GM12878 (cell line): ENCODE measurements at regions not wholly inside any gene's neighbourhood (a gene's known extent, or its start where the extent isn't known, plus 50 kb on each side); places are given as distances from the start of the nearest gene placed in this dataset.

ENCODE experiments used
- ATAC-seq: fragments of 200-7000 bp; cut with Tn5 transposase; 3 replicates; pipeline ENCODE4 v1.9.1; 2020; ENCODE audit warnings: mild to moderate bottlenecking, moderate library complexity
- BruUV-seq: library from RNA; stranded (reverse); fragments of 400-500 nt; replicated peaks from 2 replicates; lab custom pipeline; 2021; lab: Mats Ljungman, UMichigan
- CTCF ChIA-PET: fragments of 300-600 bp; sonication (Branson Sonifier 250); formaldehyde crosslinking; extraction: SDS; loops from one replicate; lab custom pipeline; 2021; ENCODE audit warnings: inconsistent platforms; lab: Yijun Ruan, JAX
- POLR2A ChIA-PET: fragments of 350-600 bp; formaldehyde crosslinking; extraction: SDS; loops from one replicate; lab custom pipeline; 2021; ENCODE audit warnings: inconsistent platforms; lab: Charles Lee
- RAD21 ChIA-PET: fragments of 300-600 bp; sonication (Branson Sonifier 250); formaldehyde crosslinking; loops from one replicate; lab custom pipeline; 2023; ENCODE audit warnings: antibody characterized with exemption; ENCODE audit not compliant: unreplicated experiment; lab: Charles Lee
- SMC1A ChIA-PET: fragments of 300-600 bp; sonication (Branson Sonifier 250); formaldehyde crosslinking; loops from one replicate; lab custom pipeline; 2023; ENCODE audit not compliant: unreplicated experiment, uncharacterized antibody; lab: Charles Lee
- DNase-seq: peaks from one replicate; pipeline ENCODE4 v3.0.0-alpha.2; 2011; ENCODE audit warnings: low read depth, low spot score
- FAIRE-seq: peaks from 3 replicates; lab custom pipeline; 2011; peaks lifted over from hg19 to GRCh38; lab: Jason Lieb, UNC
- H2AFZ ChIP-seq: 2 replicates; pipeline ENCODE4 v1.6.0; 2011; ENCODE audit warnings: low read depth, low read length, control low read depth; ENCODE audit not compliant: control insufficient read depth
- H3K27ac ChIP-seq: 2 replicates; pipeline ENCODE4 v1.5.1; 2011; ENCODE audit warnings: control low read depth; ENCODE audit not compliant: control insufficient read depth, insufficient read depth
- H3K27me3 ChIP-seq, 2 experiments: replicated peaks in 1 of 2; 2 replicates each; pipeline versions ENCODE4 v1.6.0 to v1.6.1; 2011; ENCODE audit warnings: low read length in 1 of 2; ENCODE audit not compliant: control insufficient read depth in 2 of 2, insufficient read depth in 2 of 2
- H3K36me3 ChIP-seq, 2 experiments: 2 replicates each; pipeline ENCODE4 v1.5.1; 2011; ENCODE audit warnings: low read length in 1 of 2; ENCODE audit not compliant: control insufficient read depth in 2 of 2, insufficient read depth in 2 of 2
- H3K4me1 ChIP-seq: 2 replicates; pipeline ENCODE4 v1.6.1; 2011; ENCODE audit warnings: mild to moderate bottlenecking, low read length, moderate library complexity, mixed read lengths; ENCODE audit not compliant: control insufficient read depth, insufficient read depth
- H3K4me2 ChIP-seq: 2 replicates; pipeline ENCODE4 v1.6.0; 2011; ENCODE audit warnings: control low read depth; ENCODE audit not compliant: control insufficient read depth, insufficient read depth
- H3K4me3 ChIP-seq: fragments of 200-600 bp; sonication (generic); 2 replicates; pipeline ENCODE4 v1.5.1; 2016
- H3K79me2 ChIP-seq: 2 replicates; pipeline ENCODE4 v1.6.0; 2011; ENCODE audit warnings: low read length; ENCODE audit not compliant: control insufficient read depth, insufficient read depth
- H3K9ac ChIP-seq: 2 replicates; pipeline ENCODE4 v1.8.0; 2011; ENCODE audit warnings: low read length, control low read depth, mixed read lengths; ENCODE audit not compliant: control insufficient read depth, insufficient read depth
- H3K9me3 ChIP-seq: replicated peaks from 3 replicates; pipeline ENCODE4 v1.5.1; 2011; ENCODE audit warnings: mild to moderate bottlenecking, low read length; ENCODE audit not compliant: control insufficient read depth, insufficient read depth
- H4K20me1 ChIP-seq: 2 replicates; pipeline ENCODE4 v1.6.0; 2011; ENCODE audit not compliant: control insufficient read depth, insufficient read depth
- BACH1 ChIP-seq: fragments of 450-650 bp; IDR thresholded peaks from 2 replicates; pipeline ENCODE4 v1.6.1; 2017; ENCODE audit warnings: mild to moderate bottlenecking, borderline replicate concordance
- BCL3 ChIP-seq: IDR thresholded peaks from 2 replicates; pipeline ENCODE4 v1.6.1; 2011; ENCODE audit warnings: borderline replicate concordance, low read depth, mild to moderate bottlenecking, moderate library complexity, low read length; ENCODE audit not compliant: insufficient read depth, poor library complexity, severe bottlenecking
- E2F4 ChIP-seq: IDR thresholded peaks from 2 replicates; pipeline ENCODE4 v1.6.1; 2012; ENCODE audit warnings: low read depth, low read length, improper control_type of control experiment
- PRDM15 ChIP-seq: fragments of 450-650 bp; formaldehyde crosslinking; IDR thresholded peaks from 2 replicates; pipeline ENCODE4 v1.4.0; 2020; ENCODE audit warnings: mild to moderate bottlenecking, moderate library complexity
- RELA ChIP-seq: fragments of 450-650 bp; IDR thresholded peaks from 2 replicates; pipeline ENCODE4 v1.8.0; 2014; ENCODE audit warnings: borderline replicate concordance; ENCODE audit not compliant: partially characterized antibody
- SP1 ChIP-seq: IDR thresholded peaks from one replicate; pipeline ENCODE4 v1.6.1; 2011; ENCODE audit warnings: low read depth, low read length
- TBL1XR1 ChIP-seq: IDR thresholded peaks from 2 replicates; pipeline ENCODE4 v1.6.1; 2012; ENCODE audit warnings: low read depth, low read length, improper control_type of control experiment
- ZZZ3 ChIP-seq: IDR thresholded peaks from 2 replicates; pipeline ENCODE4 v1.6.1; 2011; ENCODE audit warnings: low read depth; ENCODE audit not compliant: control insufficient read depth, insufficient read length
- WGBS: methylation state at CpG from one replicate; pipeline ENCODE4 v1.1.6; 2016; ENCODE audit warnings: low lambda C conversion rate; ENCODE audit not compliant: insufficient replicate concordance, insufficient coverage; ENCODE audit errors: missing lambda C conversion rate; 5-methylcytosine and 5-hydroxymethylcytosine counted together
- in situ Hi-C: fragments of 300-500 bp; cut with MboI; formaldehyde crosslinking; loops from 9 replicates; pipeline ENCODE4 v1.14.3; 2018; ENCODE audit warnings: mixed read lengths
- intact Hi-C: fragments of 100-400 bp; cut with micrococcal nuclease; formaldehyde crosslinking; loops from one replicate; pipeline ENCODE4 v1.14.2; 2022; ENCODE audit not compliant: unreplicated experiment

DNA sequence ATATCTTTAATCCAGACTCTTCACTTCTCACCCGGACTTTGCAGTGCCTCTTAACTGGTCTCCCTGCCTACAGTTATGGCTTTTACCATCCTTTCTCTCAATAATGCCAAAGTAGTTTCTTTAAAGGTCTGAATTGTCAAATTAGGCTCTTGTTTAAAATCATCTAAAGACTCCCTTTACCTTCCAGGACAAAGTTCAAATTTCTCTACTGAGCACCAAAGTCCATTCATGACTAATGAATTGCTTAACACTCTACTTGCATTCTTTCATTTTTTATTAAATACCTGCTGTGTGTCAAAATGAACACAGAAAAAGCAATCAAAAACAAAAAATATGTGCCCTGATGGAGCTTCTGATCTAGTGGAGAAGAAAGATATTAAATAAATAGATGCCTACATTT is 472.4 kb upstream of the UBE2E2 start:
- in situ Hi-C loops = no loop called here
- TF ChIP-seq PRDM15 (CRISPR knock-in tag) (no peak), ZZZ3 (no peak), E2F4 (no peak), TBL1XR1 (no peak), SP1 (no peak), BCL3 (no peak), RELA (no peak), BACH1 (no peak)
- ChIA-PET SMC1A (no interaction called here), CTCF (no interaction called here), RAD21 (no interaction called here), POLR2A (no interaction called here)
- 0% methylated on average over 1 of the region's 1 CpG for WGBS
- no peaks in the 10 kb centered on the region for H4K20me1 ChIP-seq
- H3K4me3 ChIP-seq = no peak overlapping the region
- no peaks in the 10 kb centered on the region for H3K9me3 ChIP-seq
- ATAC-seq = no peak
- no peak overlapping the region for H3K4me2 ChIP-seq
- FAIRE-seq = no peak
- H3K36me3 ChIP-seq = no peaks in the 10 kb centered on the region
- H2AFZ ChIP-seq = no peak overlapping the region
- H3K27me3 ChIP-seq = no peaks in the 10 kb centered on the region
- intact Hi-C loops = loop anchor here (5.0 kb wide), 1 partner anchor 232 kb away; no protein-coding TSS in a partner anchor
- DNase-seq = no peak
- BruUV-seq = no TSS peak
- H3K79me2 ChIP-seq = no peaks in the 10 kb centered on the region
- H3K4me1 ChIP-seq = no peaks in the 10 kb centered on the region
- no peak overlapping the region for H3K27ac ChIP-seq
- H3K9ac ChIP-seq = no peak overlapping the region
